ENCODE measurements at regions not wholly inside any gene's neighbourhood (a gene's known extent, or its start where the extent isn't known, plus 50 kb on each side); places are given as distances from the start of the nearest gene placed in this dataset.

DNA sequence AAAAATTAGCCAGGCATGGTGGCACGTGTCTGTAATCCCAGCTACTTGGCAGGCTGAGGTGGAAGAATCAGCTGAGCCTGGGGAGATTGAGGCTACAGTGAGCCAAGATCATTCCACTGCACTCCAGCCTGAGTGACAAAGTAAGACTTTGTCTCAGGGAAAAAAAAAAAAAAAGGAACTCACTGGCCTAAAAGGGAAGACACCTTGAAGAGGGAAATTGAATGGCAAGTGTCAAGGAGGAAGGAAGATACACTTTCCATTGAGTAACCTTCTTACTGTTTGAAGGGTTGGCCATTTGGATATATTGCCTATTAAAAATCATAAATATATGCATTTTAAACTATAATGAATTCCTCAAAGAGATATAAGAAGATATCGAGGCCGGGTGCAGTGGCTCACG, 147.5 kb upstream of the FAM241A start:
- no peak for ATAC-seq (ENCODE audit: low read depth)
- H2BK20ac ChIP-seq (ENCODE audit: low read depth, low read length): no peak overlapping the region
- H3K9ac ChIP-seq (ENCODE audit: low read depth, low read length): no peak overlapping the region
- no peaks in the 10 kb centered on the region for H3K9me3 ChIP-seq (ENCODE audit: control insufficient read depth, insufficient read depth, low read length)
- WGBS, 2 experiments (ENCODE audit: extremely low coverage in 2 of 2, insufficient read length in 1 of 2): no CpG with 5 or more reads among the region's 4 CpGs
- no peak overlapping the region for H2BK5ac ChIP-seq (ENCODE audit: low read depth, low read length, poor library complexity, severe bottlenecking)
- H3K23ac ChIP-seq (ENCODE audit: low read depth, low read length): no peak overlapping the region
- no peak overlapping the region for H2AFZ ChIP-seq (replicated peaks; ENCODE audit: low read length, poor library complexity)
- no peak overlapping the region for H3K4me2 ChIP-seq (ENCODE audit: low read depth, low read length)
- no peak for DNase-seq
- no peak overlapping the region for H4K91ac ChIP-seq (ENCODE audit: insufficient read depth, low read depth, low read length)
- no peak overlapping the region for H3K14ac ChIP-seq (replicated peaks; ENCODE audit: low read depth, low read length)
- no peak overlapping the region for H3K56ac ChIP-seq (ENCODE audit: extremely low read depth, insufficient read depth, low read length)
- dilution Hi-C loops (cut with HindIII; ENCODE audit: low sequenced_read_pairs, unreplicated experiment): no loop called here
- H3K4me3 ChIP-seq (ENCODE audit: insufficient read depth, low read depth, low read length): no peak overlapping the region
- no peak overlapping the region for H3K18ac ChIP-seq (ENCODE audit: low read depth, low read length)
- H3K4ac ChIP-seq (ENCODE audit: low read depth, low read length): no peak overlapping the region
- no peaks in the 10 kb centered on the region for H3K9me1 ChIP-seq (ENCODE audit: insufficient read depth, low read length)
- intact Hi-C loops (cut with micrococcal nuclease): no loop called here
- H3K79me1 ChIP-seq (ENCODE audit: low read depth in 1 of 2, low read length in 2 of 2): no peaks in the 10 kb centered on the region
- no peak for TF ChIP-seq CTCF (conservative IDR thresholded peaks at IDR 0.05; ENCODE audit: low read depth, low read length)
- TF ChIP-seq RFX5 (IDR thresholded peaks at IDR 0.05; ENCODE audit: low read depth, low read length): no peak
- TF ChIP-seq MXI1 (IDR thresholded peaks at IDR 0.05; ENCODE audit: borderline replicate concordance, low read depth, low read length): no peak
- TF ChIP-seq MAZ (IDR thresholded peaks at IDR 0.05; ENCODE audit: borderline replicate concordance, low read depth, low read length): no peak
- no peak for TF ChIP-seq ELK1 (IDR thresholded peaks at IDR 0.05; ENCODE audit: borderline replicate concordance, low read depth, low read length)
- no peak for TF ChIP-seq POLR2A (IDR thresholded peaks at IDR 0.05; ENCODE audit: low read depth, low read length)
- no peak for TF ChIP-seq RCOR1 (IDR thresholded peaks at IDR 0.05; ENCODE audit: insufficient replicate concordance, low read length)
- no peak for TF ChIP-seq USF2 (IDR thresholded peaks at IDR 0.05; ENCODE audit: low read depth, low read length)
- TF ChIP-seq RAD21 (IDR thresholded peaks at IDR 0.05; ENCODE audit: low read length): no peak
- no peak for TF ChIP-seq BHLHE40 (IDR thresholded peaks at IDR 0.05; ENCODE audit: low read depth, low read length)
- no peak for TF ChIP-seq MAFK (IDR thresholded peaks at IDR 0.05; ENCODE audit: low read depth, low read length)
- ChIA-PET POLR2A (ENCODE audit: unreplicated experiment) (no interaction called here), CTCF (no interaction called here)
- no peaks in the 10 kb centered on the region; the same call in 1 of the 2 replicates for H3K27me3 ChIP-seq (ENCODE audit: control insufficient read depth, insufficient read depth, low read length)
- no peak overlapping the region for H4K8ac ChIP-seq (ENCODE audit: low read depth in 2 of 2, low read length in 2 of 2)
- no TSS peak for BruUV-seq (replicated peaks)
- H2BK15ac ChIP-seq (ENCODE audit: low read depth, low read length): no peak overlapping the region
- H4K5ac ChIP-seq (ENCODE audit: low read depth, low read length): no peak overlapping the region
- no peak overlapping the region for H2AK9ac ChIP-seq (replicated peaks; ENCODE audit: low read depth, low read length, poor library complexity)
- no peak overlapping the region for H2AK5ac ChIP-seq (ENCODE audit: low read depth, low read length)
- no peaks in the 10 kb centered on the region for H3K36me3 ChIP-seq (ENCODE audit: control insufficient read depth, insufficient read depth, low read length)
- no peaks in the 10 kb centered on the region for H3K4me1 ChIP-seq (ENCODE audit: control insufficient read depth, insufficient read depth, low read length)
- in situ Hi-C loops (cut with MboI; ENCODE audit: low sequenced_read_pairs): no loop called here
- no peak overlapping the region for H2BK120ac ChIP-seq (ENCODE audit: low read depth, low read length)
- H3K27ac ChIP-seq (ENCODE audit: insufficient read depth, low read length): no peak overlapping the region
- no peaks in the 10 kb centered on the region for H4K20me1 ChIP-seq (ENCODE audit: insufficient read depth, low read length)

Data from IMR-90 (cell line).